Fibroblast of the aortic adventitia (primary cell): ENCODE measurements at regions not wholly inside any gene's neighbourhood (a gene's known extent, or its start where the extent isn't known, plus 50 kb on each side); places are given as distances from the start of the nearest gene placed in this dataset.

Experiments used
- DNase-seq: peaks from one replicate; pipeline ENCODE4 v3.0.0-alpha.2; 2010; ENCODE audit warnings: low read depth
- H3K4me3 ChIP-seq: 2 replicates; pipeline ENCODE4 v1.5.1; 2011; ENCODE audit warnings: low read depth, mild to moderate bottlenecking, control low read depth, low read length, moderate library complexity
- TF ChIP-seq, protein P1 (sequence below): IDR thresholded peaks from 2 replicates; pipeline ENCODE4 v1.5.1; 2011; ENCODE audit warnings: mild to moderate bottlenecking, low read length, control low read depth, inconsistent platforms; ENCODE audit not compliant: insufficient read depth

DNA sequence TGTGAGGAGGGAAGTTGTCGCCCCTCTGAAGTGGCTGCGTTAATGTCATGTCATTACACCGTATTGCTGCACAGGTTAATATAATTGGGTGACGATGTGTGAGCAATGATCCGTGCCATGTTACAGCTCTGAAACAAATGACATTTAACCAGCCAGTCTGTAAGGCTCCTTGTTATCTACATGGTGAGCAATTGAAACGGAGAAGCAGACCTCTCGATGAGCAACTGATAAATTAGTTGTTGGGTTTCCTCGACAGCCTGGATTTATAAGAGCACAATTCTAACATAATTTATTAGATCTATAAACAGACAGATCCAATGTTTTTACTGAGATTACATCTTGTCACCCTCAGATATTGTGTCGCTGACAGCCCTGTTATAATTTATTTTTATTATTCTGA lies 49.9 kb upstream of the MAFB start:
- TF ChIP-seq, protein P1, sequence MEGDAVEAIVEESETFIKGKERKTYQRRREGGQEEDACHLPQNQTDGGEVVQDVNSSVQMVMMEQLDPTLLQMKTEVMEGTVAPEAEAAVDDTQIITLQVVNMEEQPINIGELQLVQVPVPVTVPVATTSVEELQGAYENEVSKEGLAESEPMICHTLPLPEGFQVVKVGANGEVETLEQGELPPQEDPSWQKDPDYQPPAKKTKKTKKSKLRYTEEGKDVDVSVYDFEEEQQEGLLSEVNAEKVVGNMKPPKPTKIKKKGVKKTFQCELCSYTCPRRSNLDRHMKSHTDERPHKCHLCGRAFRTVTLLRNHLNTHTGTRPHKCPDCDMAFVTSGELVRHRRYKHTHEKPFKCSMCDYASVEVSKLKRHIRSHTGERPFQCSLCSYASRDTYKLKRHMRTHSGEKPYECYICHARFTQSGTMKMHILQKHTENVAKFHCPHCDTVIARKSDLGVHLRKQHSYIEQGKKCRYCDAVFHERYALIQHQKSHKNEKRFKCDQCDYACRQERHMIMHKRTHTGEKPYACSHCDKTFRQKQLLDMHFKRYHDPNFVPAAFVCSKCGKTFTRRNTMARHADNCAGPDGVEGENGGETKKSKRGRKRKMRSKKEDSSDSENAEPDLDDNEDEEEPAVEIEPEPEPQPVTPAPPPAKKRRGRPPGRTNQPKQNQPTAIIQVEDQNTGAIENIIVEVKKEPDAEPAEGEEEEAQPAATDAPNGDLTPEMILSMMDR: no peak
- no peak for DNase-seq
- H3K4me3 ChIP-seq: no peak overlapping the region

DNA sequence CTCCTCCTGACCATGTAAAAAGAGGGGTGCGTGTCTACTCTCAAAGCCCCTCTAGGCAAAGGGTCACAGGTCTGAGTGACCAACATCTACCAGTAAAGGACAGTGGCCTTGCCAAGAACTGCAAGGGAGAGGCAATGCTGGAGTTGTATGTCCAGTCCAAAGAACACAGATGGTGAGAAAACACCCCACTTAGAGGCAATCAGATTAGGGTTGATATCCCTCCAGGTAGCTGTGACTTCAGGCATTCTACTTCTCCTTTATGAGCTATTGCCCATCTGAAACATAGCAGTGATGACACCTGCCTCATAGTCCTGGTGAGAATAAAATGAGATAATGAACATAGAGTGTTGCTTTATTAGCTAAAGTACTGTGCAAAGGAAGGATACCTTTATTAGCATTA lies 50.8 kb upstream of the MAFB start:
- no peak overlapping the region for H3K4me3 ChIP-seq
- TF ChIP-seq, protein P1: no peak
- DNase-seq: no peak

DNA sequence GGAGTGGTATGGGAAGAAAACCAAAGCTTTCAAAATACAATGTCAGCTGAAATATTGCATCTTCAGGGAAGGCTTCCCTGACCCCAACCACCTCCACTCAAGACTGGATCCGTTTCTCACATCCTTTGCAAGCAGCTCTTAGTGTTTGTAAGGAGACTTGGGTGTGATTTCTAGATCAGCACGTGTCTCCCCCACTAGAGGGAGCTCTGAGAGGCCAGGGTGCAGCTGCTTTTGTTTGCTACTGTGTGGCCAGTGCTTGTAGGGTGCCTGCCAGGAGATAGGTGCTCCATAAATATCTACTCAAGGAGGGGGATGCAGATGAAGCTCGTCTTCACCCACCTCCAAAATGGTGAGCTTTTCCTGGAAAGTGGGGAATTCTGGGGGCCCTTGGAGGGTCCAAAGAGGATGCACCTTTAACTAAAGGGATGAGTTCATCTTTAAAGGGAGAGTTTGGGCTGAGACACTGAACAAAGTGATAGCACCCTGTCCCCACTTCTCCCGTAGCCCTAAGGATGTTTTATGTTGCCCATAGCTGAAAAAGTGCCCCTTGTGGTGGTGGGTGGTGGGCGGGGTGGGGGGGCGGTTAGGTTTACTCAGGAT lies 52.6 kb upstream of the MAFB start:
- DNase-seq: peak; percentile 44
- H3K4me3 ChIP-seq: no peak overlapping the region
- TF ChIP-seq, protein P1: peak; percentile 62

DNA sequence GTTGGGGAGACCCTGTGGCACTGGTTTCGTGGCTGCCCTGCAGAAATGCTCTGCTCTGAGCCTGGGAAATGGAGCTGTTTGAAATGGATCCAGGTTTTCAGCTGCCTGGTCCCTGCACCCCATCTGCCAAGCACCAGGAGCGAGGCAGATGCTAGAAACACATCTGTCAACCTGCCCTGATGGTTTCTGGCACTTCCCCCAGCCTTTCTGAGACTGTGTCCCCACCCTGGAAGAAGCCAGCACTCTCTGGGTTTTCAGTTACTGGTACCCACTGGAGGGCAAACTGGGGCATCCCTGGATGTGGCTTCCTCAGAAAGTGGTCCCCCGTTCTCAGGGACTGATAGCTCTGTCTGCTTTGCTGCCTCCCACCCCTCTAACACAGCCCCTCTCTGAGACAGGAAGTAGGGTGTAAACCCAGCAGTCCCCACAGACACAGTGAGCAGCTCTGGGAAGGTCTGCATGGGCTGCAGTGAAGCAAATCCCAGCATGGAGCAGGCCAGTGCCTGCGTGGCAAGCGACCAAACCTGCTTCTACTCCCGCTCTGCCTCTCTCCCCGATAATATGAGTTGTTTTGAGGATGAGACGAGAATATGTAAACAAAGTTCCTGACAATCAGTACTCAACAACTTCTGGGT lies 54.2 kb upstream of the MAFB start:
- no peak for DNase-seq
- TF ChIP-seq, protein P1: no peak
- H3K4me3 ChIP-seq: no peak overlapping the region

DNA sequence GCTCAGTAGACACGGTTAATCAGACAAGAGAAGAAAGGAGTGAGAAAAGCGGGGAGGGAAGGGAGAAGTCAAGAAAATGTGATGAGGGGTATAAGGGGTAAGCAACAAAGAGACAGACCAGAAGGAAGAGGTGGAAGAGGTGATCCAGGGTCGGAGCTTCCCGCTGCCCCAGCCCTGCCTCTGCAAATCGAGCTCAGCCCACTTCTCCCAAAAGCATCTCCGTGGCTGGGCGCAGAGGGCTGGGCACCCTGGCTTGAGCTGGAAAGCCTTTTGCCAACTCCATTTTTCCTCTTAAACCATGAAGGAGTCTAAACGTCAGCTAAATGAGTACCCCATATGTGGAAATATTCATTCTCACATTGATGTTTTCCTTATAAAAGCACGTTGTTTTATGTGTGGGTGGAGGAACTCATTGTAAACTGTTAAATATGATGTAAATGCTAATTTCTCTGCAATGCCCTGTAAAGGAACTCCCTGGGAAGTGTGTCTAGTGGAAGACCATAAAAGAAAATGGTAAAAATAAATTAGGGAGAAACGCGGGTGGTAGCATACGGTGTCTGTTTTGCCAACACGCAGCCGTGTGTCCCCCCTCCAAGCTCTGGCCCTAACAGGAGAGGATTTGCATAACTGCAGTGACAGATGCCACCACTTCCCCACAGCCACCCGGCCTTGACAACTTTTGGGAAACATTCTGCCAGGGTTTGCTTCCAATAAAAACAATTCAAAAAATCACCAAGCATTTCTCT lies 55.2 kb upstream of the MAFB start:
- TF ChIP-seq, protein P1: no peak
- DNase-seq: no peak
- no peak overlapping the region for H3K4me3 ChIP-seq

DNA sequence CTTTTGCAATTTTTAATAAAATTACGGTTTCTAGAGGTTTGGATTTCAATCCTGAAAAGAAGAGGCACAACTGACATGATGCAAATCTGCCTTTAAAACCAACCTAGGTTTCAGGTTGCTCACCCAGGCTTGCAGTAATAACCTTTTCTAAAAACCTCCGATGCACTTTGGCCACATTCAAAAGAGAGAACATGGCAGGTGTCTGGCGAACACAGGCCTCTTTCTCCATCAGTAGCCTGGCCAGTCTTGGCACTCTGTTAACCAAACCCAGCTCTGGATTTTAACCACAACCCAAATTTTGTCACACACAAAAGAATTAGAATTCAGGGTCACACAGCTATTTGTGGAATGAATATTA lies 55.8 kb upstream of the MAFB start:
- DNase-seq: no peak
- no peak overlapping the region for H3K4me3 ChIP-seq
- TF ChIP-seq, protein P1: no peak
